ENCODE measurements at regions not wholly inside any gene's neighbourhood (a gene's known extent, or its start where the extent isn't known, plus 50 kb on each side); places are given as distances from the start of the nearest gene placed in this dataset.

- peaks cover 0 to 3% (median 0%) of the 10 kb centered on the region in 4 experiments; a peak in 1 of 7 replicates for H3K4me1 ChIP-seq (replicated peaks in 1 of 4; ENCODE audit: control insufficient read depth in 3 of 4, insufficient read depth in 4 of 4, low read length in 3 of 4)
- no peaks in the 10 kb centered on the region for H4K20me1 ChIP-seq (replicated peaks in 1 of 2; ENCODE audit: control insufficient read depth in 1 of 2, insufficient read depth in 2 of 2, low read length in 2 of 2)
- no peak overlapping the region for H3K18ac ChIP-seq (ENCODE audit: extremely low read depth, low read length)
- CTCF ChIA-PET (ENCODE audit: partially characterized antibody) = no interaction called here
- H2BK15ac ChIP-seq (ENCODE audit: low read length) = no peak overlapping the region
- H3K4ac ChIP-seq (replicated peaks; ENCODE audit: insufficient read length, low read depth, low read length) = no peak overlapping the region
- H2AK5ac ChIP-seq (ENCODE audit: low read depth, low read length) = no peak overlapping the region
- no peak overlapping the region for H3K4me2 ChIP-seq (ENCODE audit: insufficient read depth in 1 of 2, low read depth in 2 of 2, low read length in 2 of 2)
- H3K23me2 ChIP-seq (ENCODE audit: low read depth, low read length) = no peaks in the 10 kb centered on the region; the same call in 1 of the 2 replicates
- H3K36me3 ChIP-seq (ENCODE audit: control insufficient read depth in 2 of 4, insufficient read depth in 4 of 4, low read length in 3 of 4) = no peaks in the 10 kb centered on the region
- no peak overlapping the region for H4K8ac ChIP-seq (ENCODE audit: extremely low read depth, insufficient read depth, low read length)
- H3K23ac ChIP-seq (ENCODE audit: insufficient read length) = no peak overlapping the region
- no peak overlapping the region for H3K14ac ChIP-seq (ENCODE audit: insufficient read length)
- H4K91ac ChIP-seq (replicated peaks; ENCODE audit: insufficient read length, low read length) = no peak overlapping the region
- no peak overlapping the region for H3K27ac ChIP-seq (ENCODE audit: low read depth, low read length)
- H2AFZ ChIP-seq (ENCODE audit: low read length) = no peak overlapping the region
- no peak overlapping the region for H2BK20ac ChIP-seq (ENCODE audit: low read length)
- no peak overlapping the region for H2BK12ac ChIP-seq (ENCODE audit: low read depth, low read length)
- H3K4me3 ChIP-seq (ENCODE audit: extremely low read depth in 1 of 4, insufficient read depth in 2 of 4, low read depth in 3 of 4, low read length in 4 of 4) = no peak overlapping the region
- H4K5ac ChIP-seq (ENCODE audit: insufficient read length, low read depth, low read length) = no peak overlapping the region
- H3K56ac ChIP-seq (replicated peaks; ENCODE audit: insufficient read length, low read depth, low read length) = no peak overlapping the region
- POLR2A ChIA-PET (ENCODE audit: partially characterized antibody) = interaction anchor here (1.1 kb wide), 1 partner anchor 26 kb away, joined by 3 read pairs; no protein-coding TSS in a partner anchor
- H3K9me3 ChIP-seq (ENCODE audit: insufficient read depth in 2 of 2, low read depth in 1 of 2, low read length in 1 of 2) = no peaks in the 10 kb centered on the region
- WGBS, 2 experiments (ENCODE audit: extremely low coverage in 1 of 2, insufficient coverage in 1 of 2, insufficient read length in 1 of 2, insufficient replicate concordance in 2 of 2, low coverage in 1 of 2, low lambda C conversion rate in 2 of 2, missing lambda C conversion rate in 1 of 2) = 91% methylated on average over 2 of the region's 2 CpGs; no CpG with 5 or more reads in 1 of the 2 experiments
- H3K79me2 ChIP-seq (ENCODE audit: control insufficient read depth in 1 of 2, insufficient read depth in 2 of 2, low read length in 2 of 2) = no peaks in the 10 kb centered on the region
- FAIRE-seq = no peak
- H2BK120ac ChIP-seq (replicated peaks; ENCODE audit: low read depth, low read length) = no peak overlapping the region
- DNase-seq (ENCODE audit: low read depth in 1 of 2, low spot score in 2 of 2) = no peak
- no peaks in the 10 kb centered on the region for H3K79me1 ChIP-seq (ENCODE audit: low read depth, low read length)
- no peaks in the 10 kb centered on the region for H3K27me3 ChIP-seq (replicated peaks in 1 of 4; ENCODE audit: control insufficient read depth in 3 of 4, extremely low read depth in 1 of 4, insufficient read depth in 3 of 4, low read length in 3 of 4)
- no peak overlapping the region for H2BK5ac ChIP-seq (ENCODE audit: low read depth, low read length)
- no peak overlapping the region for H3K9ac ChIP-seq (replicated peaks in 1 of 4; ENCODE audit: extremely low read depth in 1 of 4, low read depth in 3 of 4, low read length in 3 of 4)
- TF ChIP-seq RNF2 (IDR thresholded peaks at IDR 0.05; ENCODE audit: borderline replicate concordance, low read depth, low read length, missing control alignments, poor library complexity, severe bottlenecking) (no peak), ZNF274 (IDR thresholded peaks at IDR 0.05; ENCODE audit: borderline replicate concordance, extremely low read depth, low read length) (no peak), ATF2 (IDR thresholded peaks at IDR 0.05; ENCODE audit: low read length) (no peak), YY1 (IDR thresholded peaks at IDR 0.05; ENCODE audit: low read depth, low read length) (no peak), POU5F1 (IDR thresholded peaks at IDR 0.05; ENCODE audit: low read depth, low read length) (no peak), BACH1 (IDR thresholded peaks at IDR 0.05; ENCODE audit: low read length) (no peak), KDM1A (IDR thresholded peaks at IDR 0.05; ENCODE audit: borderline replicate concordance, low read length) (no peak), RXRA (IDR thresholded peaks at IDR 0.05; ENCODE audit: insufficient read depth, low read depth, low read length) (no peak)
Measured at GRCh38 chr20:11331096-11331495, 586.6 kb upstream of the BTBD3 start.

Measured in H1 (cell line).